DND-41 (cell line): ENCODE measurements at regions not wholly inside any gene's neighbourhood (a gene's known extent, or its start where the extent isn't known, plus 50 kb on each side); places are given as distances from the start of the nearest gene placed in this dataset.

Experiments
- EZH2 ChIP-seq: IDR thresholded peaks from 3 replicates; pipeline ENCODE4 v1.6.1; 2012; ENCODE audit warnings: borderline replicate concordance, low read depth, mild to moderate bottlenecking, moderate library complexity, low read length, inconsistent platforms; ENCODE audit not compliant: severe bottlenecking
- TF ChIP-seq, protein P1 (sequence below): IDR thresholded peaks from 2 replicates; pipeline ENCODE4 v1.5.1; 2012; ENCODE audit warnings: borderline replicate concordance, low read length, moderate library complexity, mild to moderate bottlenecking; ENCODE audit not compliant: poor library complexity, severe bottlenecking; ENCODE audit errors: extremely low read depth

- TF ChIP-seq, protein P1, sequence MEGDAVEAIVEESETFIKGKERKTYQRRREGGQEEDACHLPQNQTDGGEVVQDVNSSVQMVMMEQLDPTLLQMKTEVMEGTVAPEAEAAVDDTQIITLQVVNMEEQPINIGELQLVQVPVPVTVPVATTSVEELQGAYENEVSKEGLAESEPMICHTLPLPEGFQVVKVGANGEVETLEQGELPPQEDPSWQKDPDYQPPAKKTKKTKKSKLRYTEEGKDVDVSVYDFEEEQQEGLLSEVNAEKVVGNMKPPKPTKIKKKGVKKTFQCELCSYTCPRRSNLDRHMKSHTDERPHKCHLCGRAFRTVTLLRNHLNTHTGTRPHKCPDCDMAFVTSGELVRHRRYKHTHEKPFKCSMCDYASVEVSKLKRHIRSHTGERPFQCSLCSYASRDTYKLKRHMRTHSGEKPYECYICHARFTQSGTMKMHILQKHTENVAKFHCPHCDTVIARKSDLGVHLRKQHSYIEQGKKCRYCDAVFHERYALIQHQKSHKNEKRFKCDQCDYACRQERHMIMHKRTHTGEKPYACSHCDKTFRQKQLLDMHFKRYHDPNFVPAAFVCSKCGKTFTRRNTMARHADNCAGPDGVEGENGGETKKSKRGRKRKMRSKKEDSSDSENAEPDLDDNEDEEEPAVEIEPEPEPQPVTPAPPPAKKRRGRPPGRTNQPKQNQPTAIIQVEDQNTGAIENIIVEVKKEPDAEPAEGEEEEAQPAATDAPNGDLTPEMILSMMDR = no peak
- TF ChIP-seq EZH2 = no peak
These were observed 1253.6 kb downstream of the EFNA5 start for GRCh38 chr5:106417163-106417562.
